IMR-90 (cell line): ENCODE measurements at regions not wholly inside any gene's neighbourhood (a gene's known extent, or its start where the extent isn't known, plus 50 kb on each side); places are given as distances from the start of the nearest gene placed in this dataset.
A peak's percentile ranks its signal among the peaks of the same experiment; 100 is the strongest.

Experiments used
- ATAC-seq: fragments of 200-7000 bp; cut with Tn5 transposase; 2 replicates; pipeline ENCODE4 v1.9.1; 2020; ENCODE audit warnings: low read depth, mild to moderate bottlenecking, moderate library complexity
- BruUV-seq: library from RNA; stranded (reverse); fragments of 400-500 nt; replicated peaks from 2 replicates; lab custom pipeline; 2021; lab: Mats Ljungman, UMichigan
- CTCF ChIA-PET: fragments of 300-600 bp; formaldehyde crosslinking; extraction: SDS; loops from one replicate; lab custom pipeline; 2021; ENCODE audit warnings: antibody characterized with exemption; lab: Yijun Ruan, JAX
- POLR2A ChIA-PET: fragments of 300-600 bp; sonication (Branson Sonifier 250); formaldehyde crosslinking; loops from one replicate; lab custom pipeline; 2022; ENCODE audit warnings: antibody characterized with exemption; ENCODE audit not compliant: unreplicated experiment; lab: Charles Lee
- DNase-seq: peaks from one replicate; pipeline ENCODE4 v3.0.0; 2013
- H2AFZ ChIP-seq: replicated peaks from 2 replicates; pipeline ENCODE3; 2013; ENCODE audit warnings: low read length, mild to moderate bottlenecking; ENCODE audit not compliant: poor library complexity
- H2AK5ac ChIP-seq: 2 replicates; pipeline ENCODE4 v1.6.1; 2013; ENCODE audit warnings: low read depth, low read length, inconsistent platforms
- H2AK9ac ChIP-seq: replicated peaks from 2 replicates; pipeline ENCODE3; 2013; ENCODE audit warnings: mild to moderate bottlenecking, low read depth, low read length, moderate library complexity; ENCODE audit not compliant: poor library complexity
- H2BK120ac ChIP-seq: 2 replicates; pipeline ENCODE4 v1.6.1; 2013; ENCODE audit warnings: low read depth, low read length, inconsistent platforms
- H2BK15ac ChIP-seq: 3 replicates; pipeline ENCODE4 v1.6.1; 2013; ENCODE audit warnings: low read depth, low read length, inconsistent platforms
- H2BK20ac ChIP-seq: 2 replicates; pipeline ENCODE4 v1.6.1; 2013; ENCODE audit warnings: low read depth, mild to moderate bottlenecking, inconsistent platforms, low read length, moderate library complexity
- H2BK5ac ChIP-seq: 2 replicates; pipeline ENCODE4 v1.6.1; 2013; ENCODE audit warnings: mild to moderate bottlenecking, low read depth, low read length, inconsistent platforms; ENCODE audit not compliant: poor library complexity, severe bottlenecking
- H3K14ac ChIP-seq: replicated peaks from 2 replicates; pipeline ENCODE4 v1.6.1; 2013; ENCODE audit warnings: low read depth, low read length, inconsistent platforms
- H3K18ac ChIP-seq: 2 replicates; pipeline ENCODE4 v1.6.1; 2013; ENCODE audit warnings: low read depth, low read length, control low read depth
- H3K23ac ChIP-seq: 2 replicates; pipeline ENCODE4 v1.6.1; 2013; ENCODE audit warnings: low read depth, low read length, inconsistent platforms
- H3K27ac ChIP-seq: 2 replicates; pipeline ENCODE4 v1.5.1; 2013; ENCODE audit warnings: mild to moderate bottlenecking, control low read depth, low read length; ENCODE audit not compliant: insufficient read depth
- H3K27me3 ChIP-seq: 2 replicates; pipeline ENCODE4 v1.6.1; 2013; ENCODE audit warnings: low read length; ENCODE audit not compliant: control insufficient read depth, insufficient read depth
- H3K36me3 ChIP-seq: 2 replicates; pipeline ENCODE4 v1.6.1; 2013; ENCODE audit warnings: low read length, mixed read lengths; ENCODE audit not compliant: control insufficient read depth, insufficient read depth
- H3K4ac ChIP-seq: 2 replicates; pipeline ENCODE4 v1.6.1; 2013; ENCODE audit warnings: low read depth, low read length, inconsistent platforms
- H3K4me1 ChIP-seq: 2 replicates; pipeline ENCODE4 v1.6.1; 2013; ENCODE audit warnings: low read length, mixed read lengths; ENCODE audit not compliant: control insufficient read depth, insufficient read depth
- H3K4me2 ChIP-seq: 2 replicates; pipeline ENCODE4 v1.6.1; 2013; ENCODE audit warnings: low read depth, mild to moderate bottlenecking, control low read depth, low read length, moderate library complexity
- H3K4me3 ChIP-seq: 2 replicates; pipeline ENCODE4 v1.5.1; 2013; ENCODE audit warnings: low read depth, mild to moderate bottlenecking, control low read depth, low read length, moderate library complexity; ENCODE audit not compliant: insufficient read depth
- H3K56ac ChIP-seq: 2 replicates; pipeline ENCODE4 v1.6.1; 2013; ENCODE audit warnings: low read length, inconsistent platforms; ENCODE audit not compliant: insufficient read depth; ENCODE audit errors: extremely low read depth
- H3K79me1 ChIP-seq, 2 experiments: 2 replicates each; pipeline ENCODE4 v1.6.1; 2013; ENCODE audit warnings: low read length in 2 of 2, inconsistent platforms in 1 of 2, low read depth in 1 of 2
- H3K9ac ChIP-seq: 2 replicates; pipeline ENCODE4 v1.6.1; 2013; ENCODE audit warnings: low read depth, low read length, control low read depth
- H3K9me1 ChIP-seq: 2 replicates; pipeline ENCODE4 v1.6.1; 2013; ENCODE audit warnings: low read length, inconsistent platforms; ENCODE audit not compliant: insufficient read depth
- H3K9me3 ChIP-seq: 2 replicates; pipeline ENCODE4 v1.6.1; 2013; ENCODE audit warnings: low read length; ENCODE audit not compliant: control insufficient read depth, insufficient read depth
- H4K20me1 ChIP-seq: 2 replicates; pipeline ENCODE4 v1.6.1; 2013; ENCODE audit warnings: low read length, inconsistent platforms; ENCODE audit not compliant: insufficient read depth
- H4K5ac ChIP-seq: 2 replicates; pipeline ENCODE4 v1.6.1; 2013; ENCODE audit warnings: mild to moderate bottlenecking, low read depth, low read length, control low read depth
- H4K8ac ChIP-seq, 2 experiments: 2 replicates each; pipeline ENCODE4 v1.6.1; 2013; ENCODE audit warnings: low read depth in 2 of 2, low read length in 2 of 2, control low read depth in 1 of 2, inconsistent platforms in 1 of 2
- H4K91ac ChIP-seq: 2 replicates; pipeline ENCODE4 v1.6.1; 2013; ENCODE audit warnings: low read depth, low read length, inconsistent platforms; ENCODE audit not compliant: insufficient read depth
- CHD1 ChIP-seq: IDR thresholded peaks from 2 replicates; pipeline ENCODE4 v1.6.1; 2012; ENCODE audit warnings: low read depth, low read length, improper control_type of control experiment
- CTCF ChIP-seq: conservative IDR thresholded peaks from 2 replicates; pipeline ENCODE4 v1.5.1; 2012; ENCODE audit warnings: mild to moderate bottlenecking, low read depth, low read length, improper control_type of control experiment
- FOS ChIP-seq: fragments of 150-350 bp; IDR thresholded peaks from 2 replicates; pipeline ENCODE4 v1.6.1; 2016; ENCODE audit warnings: low read depth, low read length
- MAZ ChIP-seq: IDR thresholded peaks from 2 replicates; pipeline ENCODE4 v1.6.1; 2012; ENCODE audit warnings: low read depth, mild to moderate bottlenecking, low read length, improper control_type of control experiment, moderate library complexity, borderline replicate concordance
- MXI1 ChIP-seq: IDR thresholded peaks from 2 replicates; pipeline ENCODE4 v1.6.1; 2012; ENCODE audit warnings: low read depth, mild to moderate bottlenecking, low read length, moderate library complexity, borderline replicate concordance
- NFE2L2 ChIP-seq: fragments of 150-350 bp; IDR thresholded peaks from 2 replicates; pipeline ENCODE4 v1.6.1; 2016; ENCODE audit warnings: low read depth, mild to moderate bottlenecking, low read length
- POLR2A ChIP-seq: IDR thresholded peaks from 2 replicates; pipeline ENCODE4 v1.6.1; 2012; ENCODE audit warnings: mild to moderate bottlenecking, low read depth, low read length
- RAD21 ChIP-seq: IDR thresholded peaks from 2 replicates; pipeline ENCODE4 v1.6.1; 2012; ENCODE audit warnings: low read length, improper control_type of control experiment
- RCOR1 ChIP-seq: IDR thresholded peaks from 2 replicates; pipeline ENCODE4 v1.6.1; 2012; ENCODE audit warnings: mild to moderate bottlenecking, low read length, improper control_type of control experiment; ENCODE audit not compliant: insufficient replicate concordance
- RFX5 ChIP-seq: IDR thresholded peaks from 2 replicates; pipeline ENCODE4 v1.8.0; 2012; ENCODE audit warnings: low read depth, mild to moderate bottlenecking, low read length, moderate library complexity
- SMC3 ChIP-seq: fragments of 150-350 bp; IDR thresholded peaks from 2 replicates; pipeline ENCODE4 v1.6.1; 2016; ENCODE audit warnings: low read depth, mild to moderate bottlenecking, antibody characterized with exemption, low read length, moderate library complexity
- WGBS, 2 experiments: methylation state at CpG; one replicate each; pipeline versions ENCODE4 v1.1.5 to v1.1.7; 2013; ENCODE audit warnings: missing lambda C conversion rate in 2 of 2; ENCODE audit not compliant: insufficient read length in 1 of 2; ENCODE audit errors: extremely low coverage in 2 of 2; 5-methylcytosine and 5-hydroxymethylcytosine counted together
- dilution Hi-C: fragments of 300-500 bp; cut with HindIII; formaldehyde crosslinking; loops from one replicate; pipeline ENCODE4 v1.14.3; 2018; ENCODE audit warnings: low sequenced_read_pairs; ENCODE audit not compliant: unreplicated experiment
- in situ Hi-C: fragments of 300-500 bp; cut with MboI; formaldehyde crosslinking; loops from 3 replicates; pipeline ENCODE4 v1.14.3; 2019; ENCODE audit warnings: low sequenced_read_pairs, inconsistent platforms, mixed read lengths
- intact Hi-C: fragments of 100-400 bp; cut with micrococcal nuclease; formaldehyde crosslinking; loops from 2 replicates; pipeline ENCODE4 v1.10.0; 2022

GRCh38 chr4:135383356-135384288, 1182.0 kb upstream of the PABPC4L start (continued):
- no peak for TF ChIP-seq MAZ

- DNase-seq (peak; percentile 1), ATAC-seq (no peak)
- no peak overlapping the region for H3K18ac ChIP-seq
- CTCF ChIA-PET, result no interaction called here
- no peaks in the 10 kb centered on the region for H3K9me3 ChIP-seq
- no peak overlapping the region for H4K91ac ChIP-seq
- POLR2A ChIA-PET, result no interaction called here
- H2BK5ac ChIP-seq, result no peak overlapping the region
- no peak overlapping the region for H3K23ac ChIP-seq
- in situ Hi-C loops, result no loop called here
- no peak overlapping the region for H4K8ac ChIP-seq
- H3K27me3 ChIP-seq, result no peaks in the 10 kb centered on the region
- no peak for TF ChIP-seq MXI1
- TF ChIP-seq RAD21, result no peak
- no peak for TF ChIP-seq SMC3
- TF ChIP-seq RFX5, result no peak
- TF ChIP-seq RCOR1, result no peak
- TF ChIP-seq NFE2L2, result no peak
- no peak for TF ChIP-seq MAZ
- TF ChIP-seq CHD1, result no peak
- TF ChIP-seq CTCF, result no peak
- no peak for TF ChIP-seq FOS
- TF ChIP-seq POLR2A, result no peak
- no peaks in the 10 kb centered on the region for H3K36me3 ChIP-seq
- H3K56ac ChIP-seq, result no peak overlapping the region
- H3K4me3 ChIP-seq, result no peak overlapping the region
- H4K20me1 ChIP-seq, result no peaks in the 10 kb centered on the region
- no peak overlapping the region for H3K27ac ChIP-seq
- no peak overlapping the region for H2BK120ac ChIP-seq
- no peak overlapping the region for H2AFZ ChIP-seq
- intact Hi-C loops, result no loop called here
- H2BK15ac ChIP-seq, result no peak overlapping the region
- H3K9ac ChIP-seq, result no peak overlapping the region
- H3K9me1 ChIP-seq, result no peaks in the 10 kb centered on the region
- BruUV-seq, result no TSS peak
- no peak overlapping the region for H2BK20ac ChIP-seq
- no peak overlapping the region for H3K4me2 ChIP-seq
- WGBS, 2 experiments, result 100% methylated on average over 1 of the region's 7 CpGs; no CpG with 5 or more reads in 1 of the 2 experiments
- no peak overlapping the region for H2AK9ac ChIP-seq
- dilution Hi-C loops, result no loop called here
- H3K14ac ChIP-seq, result no peak overlapping the region
- H3K79me1 ChIP-seq, result no peaks in the 10 kb centered on the region
- H3K4me1 ChIP-seq, result no peaks in the 10 kb centered on the region
- no peak overlapping the region for H4K5ac ChIP-seq
- H2AK5ac ChIP-seq, result no peak overlapping the region
- no peak overlapping the region for H3K4ac ChIP-seq
Measured at GRCh38 chr4:135382280-135382959, 1180.8 kb upstream of the PABPC4L start.
